Activated B cell treated with CpG ODN at 0.5 μM for 24 hours (primary cell): ENCODE measurements at regions not wholly inside any gene's neighbourhood (a gene's known extent, or its start where the extent isn't known, plus 50 kb on each side); places are given as distances from the start of the nearest gene placed in this dataset.

ENCODE experiments used
- ATAC-seq: fragments of 200-7000 bp; cut with Tn5 transposase; one replicate; pipeline ENCODE4 v1.10.0; 2021; ENCODE audit warnings: low read depth, mild to moderate bottlenecking, moderate library complexity
- CTCF ChIA-PET: fragments of 350-600 bp; sonication (Branson Sonifier 250); formaldehyde crosslinking; loops from one replicate; lab custom pipeline; 2021; ENCODE audit warnings: antibody characterized with exemption; lab: Charles Lee
- POLR2A ChIA-PET: fragments of 350-600 bp; sonication (Branson Sonifier 250); formaldehyde crosslinking; loops from one replicate; lab custom pipeline; 2021; ENCODE audit warnings: antibody characterized with exemption; lab: Charles Lee
- DNase-seq: peaks from one replicate; pipeline ENCODE4 v3.0.0; 2022
- H3K27ac Mint-ChIP-seq: one replicate; pipeline ENCODE4 v1.8.0; 2020; ENCODE audit warnings: mixed read lengths
- H3K27me3 Mint-ChIP-seq: one replicate; pipeline ENCODE4 v1.8.0; 2021; ENCODE audit warnings: mixed read lengths
- H3K36me3 Mint-ChIP-seq: one replicate; pipeline ENCODE4 v1.8.0; 2021; ENCODE audit warnings: low read depth, mixed read lengths
- H3K4me1 Mint-ChIP-seq: one replicate; pipeline ENCODE4 v1.8.0; 2021; ENCODE audit warnings: mixed read lengths
- H3K4me3 Mint-ChIP-seq: one replicate; pipeline ENCODE4 v1.8.0; 2020; ENCODE audit warnings: mild to moderate bottlenecking, mixed read lengths
- H3K9me3 Mint-ChIP-seq: one replicate; pipeline ENCODE4 v1.8.0; 2020; ENCODE audit warnings: mixed read lengths
- intact Hi-C: fragments of 100-400 bp; cut with micrococcal nuclease; formaldehyde crosslinking; loops from one replicate; pipeline ENCODE4 v1.15.1; 2024
- TF ChIP-seq, protein P1 (sequence below): fragments of 200-600 bp; IDR thresholded peaks from one replicate; pipeline ENCODE4 v1.8.0; 2022; ENCODE audit warnings: antibody characterized with exemption, mild to moderate bottlenecking

DNA sequence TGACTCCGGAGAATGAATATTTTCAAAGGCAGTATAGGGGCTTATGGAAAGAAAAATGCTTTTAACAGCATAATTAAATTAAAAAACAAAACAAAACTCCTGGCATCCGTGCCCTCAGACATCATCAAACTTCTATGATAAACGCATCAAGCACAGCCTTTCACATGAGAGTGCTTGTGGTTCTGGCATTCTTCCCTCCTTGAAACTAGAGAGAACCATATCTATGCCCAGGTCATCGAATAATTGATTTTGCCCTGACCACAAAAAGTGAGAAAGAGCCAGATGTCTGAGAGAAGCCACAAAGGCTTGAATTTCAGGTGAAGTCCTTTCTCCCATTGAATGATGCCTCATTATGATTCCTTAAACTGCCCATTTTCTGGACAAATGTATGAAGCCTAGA, 286.8 kb downstream of the CBLL2 start:
- Mint-ChIP-seq H3K27ac (no peak overlapping the region), H3K9me3 (no peaks in the 10 kb centered on the region), H3K4me3 (no peak overlapping the region), H3K36me3 (no peaks in the 10 kb centered on the region), H3K27me3 (no peaks in the 10 kb centered on the region), H3K4me1 (no peaks in the 10 kb centered on the region)
- ChIA-PET POLR2A (no interaction called here), CTCF (no interaction called here)
- DNase-seq = no peak
- no peak for ATAC-seq
- TF ChIP-seq, protein P1, sequence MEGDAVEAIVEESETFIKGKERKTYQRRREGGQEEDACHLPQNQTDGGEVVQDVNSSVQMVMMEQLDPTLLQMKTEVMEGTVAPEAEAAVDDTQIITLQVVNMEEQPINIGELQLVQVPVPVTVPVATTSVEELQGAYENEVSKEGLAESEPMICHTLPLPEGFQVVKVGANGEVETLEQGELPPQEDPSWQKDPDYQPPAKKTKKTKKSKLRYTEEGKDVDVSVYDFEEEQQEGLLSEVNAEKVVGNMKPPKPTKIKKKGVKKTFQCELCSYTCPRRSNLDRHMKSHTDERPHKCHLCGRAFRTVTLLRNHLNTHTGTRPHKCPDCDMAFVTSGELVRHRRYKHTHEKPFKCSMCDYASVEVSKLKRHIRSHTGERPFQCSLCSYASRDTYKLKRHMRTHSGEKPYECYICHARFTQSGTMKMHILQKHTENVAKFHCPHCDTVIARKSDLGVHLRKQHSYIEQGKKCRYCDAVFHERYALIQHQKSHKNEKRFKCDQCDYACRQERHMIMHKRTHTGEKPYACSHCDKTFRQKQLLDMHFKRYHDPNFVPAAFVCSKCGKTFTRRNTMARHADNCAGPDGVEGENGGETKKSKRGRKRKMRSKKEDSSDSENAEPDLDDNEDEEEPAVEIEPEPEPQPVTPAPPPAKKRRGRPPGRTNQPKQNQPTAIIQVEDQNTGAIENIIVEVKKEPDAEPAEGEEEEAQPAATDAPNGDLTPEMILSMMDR = no peak
- intact Hi-C loops = no loop called here

DNA sequence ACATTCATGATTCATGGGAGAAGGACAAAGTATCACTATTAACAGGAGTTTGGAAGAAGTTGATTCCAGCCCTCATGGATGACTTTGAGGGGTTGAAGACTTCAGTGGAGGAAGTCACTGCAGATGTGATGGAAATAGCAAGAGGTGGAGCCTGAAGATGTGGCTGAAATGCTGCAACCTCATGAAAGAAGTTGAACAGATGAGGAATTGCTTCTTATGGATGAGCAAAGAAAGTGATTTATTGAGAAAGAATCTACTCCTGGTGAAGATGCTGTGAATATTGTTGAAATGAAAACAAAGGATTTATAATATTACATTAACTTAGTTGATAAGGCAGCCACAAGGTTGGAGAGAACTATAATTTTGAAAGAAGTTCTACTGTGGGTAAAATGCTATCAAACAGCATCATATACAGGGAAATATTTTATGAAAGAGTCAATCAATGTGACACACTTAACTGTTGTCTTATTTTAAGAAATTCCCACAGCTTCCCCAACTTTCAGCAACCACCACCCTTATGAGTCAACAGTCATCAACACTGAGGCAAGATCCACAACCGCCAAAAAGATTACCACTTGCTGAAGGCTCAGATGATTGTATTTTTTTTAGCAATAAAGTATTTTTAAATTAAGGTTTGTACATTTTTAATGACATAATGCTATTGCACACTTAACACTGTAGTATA, 302.6 kb downstream of the CBLL2 start:
- Mint-ChIP-seq H3K4me3 (no peak overlapping the region), H3K36me3 (no peaks in the 10 kb centered on the region), H3K4me1 (no peaks in the 10 kb centered on the region), H3K27me3 (no peaks in the 10 kb centered on the region), H3K9me3 (no peaks in the 10 kb centered on the region), H3K27ac (no peak overlapping the region)
- intact Hi-C loops = no loop called here
- CTCF ChIA-PET = no interaction called here
- POLR2A ChIA-PET = no interaction called here
- TF ChIP-seq, protein P1 = no peak
- no peak for DNase-seq
- no peak for ATAC-seq

DNA sequence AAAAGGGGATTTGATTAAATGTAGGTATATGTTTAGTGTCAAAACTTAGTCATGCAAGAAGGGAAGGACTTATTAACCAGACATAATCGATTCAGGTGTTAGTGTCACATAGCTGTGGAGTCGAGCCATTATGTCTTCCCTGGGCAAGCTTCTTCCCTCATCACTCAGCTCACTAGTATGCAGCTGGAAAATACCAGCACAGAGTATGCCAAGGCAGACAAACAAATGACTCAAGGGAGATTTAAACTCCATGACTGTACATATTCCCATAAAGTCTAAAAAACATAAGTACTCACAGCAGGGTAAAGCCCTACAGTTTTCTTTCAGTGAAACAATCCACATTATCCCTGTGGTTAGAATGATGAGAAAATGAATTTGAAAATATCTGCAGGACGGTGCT, 304.5 kb downstream of the CBLL2 start:
- H3K27ac Mint-ChIP-seq = no peak overlapping the region
- DNase-seq (no peak), ATAC-seq (no peak)
- ChIA-PET POLR2A (no interaction called here), CTCF (no interaction called here)
- no peaks in the 10 kb centered on the region for H3K4me1 Mint-ChIP-seq
- H3K27me3 Mint-ChIP-seq = no peaks in the 10 kb centered on the region
- H3K4me3 Mint-ChIP-seq = no peak overlapping the region
- intact Hi-C loops = no loop called here
- no peaks in the 10 kb centered on the region for H3K36me3 Mint-ChIP-seq
- TF ChIP-seq, protein P1 = no peak
- no peaks in the 10 kb centered on the region for H3K9me3 Mint-ChIP-seq

DNA sequence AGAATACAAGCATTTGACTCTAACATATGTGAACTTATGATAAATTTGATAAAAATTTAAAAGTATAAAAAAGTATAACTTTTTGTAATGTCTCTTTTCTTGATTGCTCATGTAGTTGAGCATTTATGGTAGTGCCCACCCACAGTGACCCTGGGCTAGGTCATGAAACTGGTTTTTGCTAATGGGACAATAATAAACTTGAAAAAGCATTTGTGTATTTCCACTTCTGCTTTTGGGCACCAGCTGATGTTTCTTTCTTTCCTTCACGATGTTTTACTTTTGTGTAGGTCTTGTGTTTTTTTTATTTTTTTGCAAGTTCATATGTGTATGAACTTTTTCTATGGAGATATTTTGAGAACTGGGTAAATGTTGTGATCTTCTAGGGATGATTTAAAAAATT, 313.1 kb downstream of the CBLL2 start:
- Mint-ChIP-seq H3K9me3 (no peaks in the 10 kb centered on the region), H3K4me3 (no peak overlapping the region), H3K36me3 (no peaks in the 10 kb centered on the region), H3K4me1 (peaks cover 3% of the 10 kb centered on the region), H3K27me3 (no peaks in the 10 kb centered on the region), H3K27ac (no peak overlapping the region)
- ATAC-seq (no peak), DNase-seq (no peak)
- intact Hi-C loops = no loop called here
- CTCF ChIA-PET = no interaction called here
- TF ChIP-seq, protein P1 = no peak
- POLR2A ChIA-PET = no interaction called here

DNA sequence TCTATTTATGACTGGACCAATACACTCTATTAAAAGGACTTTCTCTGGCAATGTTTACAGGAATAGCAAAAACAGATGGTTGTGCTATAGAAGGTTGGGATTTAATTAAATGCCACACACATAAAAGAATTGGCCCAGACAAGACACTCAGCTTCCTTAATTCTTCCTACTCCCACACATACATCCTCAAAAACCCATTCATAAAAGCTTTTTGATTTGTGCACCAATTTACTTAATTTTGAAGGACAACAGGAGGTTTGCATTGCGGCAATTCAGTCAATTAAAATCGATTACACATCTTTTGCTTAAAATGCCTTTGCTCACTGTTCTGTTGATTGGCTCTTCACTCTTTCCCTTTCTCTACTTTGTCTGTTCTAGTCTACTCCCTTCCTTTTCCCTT, 317.1 kb downstream of the CBLL2 start:
- no peaks in the 10 kb centered on the region for H3K27me3 Mint-ChIP-seq
- TF ChIP-seq, protein P1 = no peak
- ChIA-PET POLR2A (no interaction called here), CTCF (no interaction called here)
- no peaks in the 10 kb centered on the region for H3K36me3 Mint-ChIP-seq
- H3K4me1 Mint-ChIP-seq = peaks cover 3% of the 10 kb centered on the region
- intact Hi-C loops = no loop called here
- ATAC-seq (no peak), DNase-seq (no peak)
- no peak overlapping the region for H3K27ac Mint-ChIP-seq
- H3K9me3 Mint-ChIP-seq = no peaks in the 10 kb centered on the region
- H3K4me3 Mint-ChIP-seq = no peak overlapping the region
